Astrocyte of the spinal cord (primary cell): ENCODE measurements at regions not wholly inside any gene's neighbourhood (a gene's known extent, or its start where the extent isn't known, plus 50 kb on each side); places are given as distances from the start of the nearest gene placed in this dataset.

ENCODE experiments used
- DNase-seq: peaks from one replicate; pipeline ENCODE4 v3.0.0; 2011; ENCODE audit warnings: low read depth, low spot score
- H3K4me3 ChIP-seq: 2 replicates; pipeline ENCODE4 v1.5.1; 2011; ENCODE audit warnings: low read depth, mild to moderate bottlenecking, low read length, moderate library complexity
- in situ Hi-C: cut with HindIII; loops from 2 replicates; pipeline ENCODE4 v1.10.0; 2017; ENCODE audit warnings: low sequenced_read_pairs
- TF ChIP-seq, protein P1 (sequence below): IDR thresholded peaks from 2 replicates; pipeline ENCODE4 v1.5.1; 2012; ENCODE audit warnings: low read depth, mild to moderate bottlenecking, low read length, inconsistent platforms

DNA sequence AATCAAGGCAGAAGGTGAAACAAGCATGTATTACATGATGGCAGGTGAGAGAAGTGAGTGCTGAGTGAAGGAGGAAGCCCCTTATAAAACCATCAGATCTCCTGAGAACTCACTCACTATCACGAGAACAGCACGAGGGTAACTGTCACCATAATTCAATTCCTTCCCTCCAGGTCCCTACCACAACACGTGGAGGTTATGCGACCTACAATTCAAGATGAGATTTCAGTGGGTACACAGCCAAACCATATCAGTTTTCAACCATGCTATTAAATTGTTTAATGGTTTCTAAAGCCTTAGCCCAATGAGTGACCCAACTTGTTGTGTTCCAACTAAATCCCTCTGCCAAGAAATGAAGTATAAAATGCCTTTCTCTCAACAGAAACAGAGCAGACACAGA, 519.8 kb downstream of the GBA3 start:
- in situ Hi-C loops = no loop called here
- peak; percentile 3 for DNase-seq
- TF ChIP-seq, protein P1, sequence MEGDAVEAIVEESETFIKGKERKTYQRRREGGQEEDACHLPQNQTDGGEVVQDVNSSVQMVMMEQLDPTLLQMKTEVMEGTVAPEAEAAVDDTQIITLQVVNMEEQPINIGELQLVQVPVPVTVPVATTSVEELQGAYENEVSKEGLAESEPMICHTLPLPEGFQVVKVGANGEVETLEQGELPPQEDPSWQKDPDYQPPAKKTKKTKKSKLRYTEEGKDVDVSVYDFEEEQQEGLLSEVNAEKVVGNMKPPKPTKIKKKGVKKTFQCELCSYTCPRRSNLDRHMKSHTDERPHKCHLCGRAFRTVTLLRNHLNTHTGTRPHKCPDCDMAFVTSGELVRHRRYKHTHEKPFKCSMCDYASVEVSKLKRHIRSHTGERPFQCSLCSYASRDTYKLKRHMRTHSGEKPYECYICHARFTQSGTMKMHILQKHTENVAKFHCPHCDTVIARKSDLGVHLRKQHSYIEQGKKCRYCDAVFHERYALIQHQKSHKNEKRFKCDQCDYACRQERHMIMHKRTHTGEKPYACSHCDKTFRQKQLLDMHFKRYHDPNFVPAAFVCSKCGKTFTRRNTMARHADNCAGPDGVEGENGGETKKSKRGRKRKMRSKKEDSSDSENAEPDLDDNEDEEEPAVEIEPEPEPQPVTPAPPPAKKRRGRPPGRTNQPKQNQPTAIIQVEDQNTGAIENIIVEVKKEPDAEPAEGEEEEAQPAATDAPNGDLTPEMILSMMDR = no peak
- H3K4me3 ChIP-seq = no peak overlapping the region

DNA sequence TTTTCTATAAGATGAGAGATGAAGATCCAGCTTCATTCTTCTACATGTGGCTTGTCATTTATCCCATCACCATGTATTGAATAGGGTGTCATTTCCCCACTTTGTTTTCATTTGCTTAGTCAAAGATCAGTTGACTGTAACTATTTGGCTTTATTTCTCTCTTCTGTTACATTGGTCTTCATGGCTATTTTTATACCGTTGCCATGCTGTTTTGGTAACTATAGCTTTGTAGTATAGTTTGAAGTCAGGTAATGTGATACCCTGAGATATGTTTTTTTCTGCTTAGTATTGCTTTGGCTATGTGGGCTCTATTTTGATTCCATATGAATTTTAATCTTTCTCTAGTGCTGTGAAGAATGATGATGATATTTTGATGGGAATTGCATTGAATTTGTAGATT, 514.3 kb downstream of the GBA3 start:
- no peak overlapping the region for H3K4me3 ChIP-seq
- TF ChIP-seq, protein P1 = no peak
- DNase-seq = no peak
- in situ Hi-C loops = no loop called here

DNA sequence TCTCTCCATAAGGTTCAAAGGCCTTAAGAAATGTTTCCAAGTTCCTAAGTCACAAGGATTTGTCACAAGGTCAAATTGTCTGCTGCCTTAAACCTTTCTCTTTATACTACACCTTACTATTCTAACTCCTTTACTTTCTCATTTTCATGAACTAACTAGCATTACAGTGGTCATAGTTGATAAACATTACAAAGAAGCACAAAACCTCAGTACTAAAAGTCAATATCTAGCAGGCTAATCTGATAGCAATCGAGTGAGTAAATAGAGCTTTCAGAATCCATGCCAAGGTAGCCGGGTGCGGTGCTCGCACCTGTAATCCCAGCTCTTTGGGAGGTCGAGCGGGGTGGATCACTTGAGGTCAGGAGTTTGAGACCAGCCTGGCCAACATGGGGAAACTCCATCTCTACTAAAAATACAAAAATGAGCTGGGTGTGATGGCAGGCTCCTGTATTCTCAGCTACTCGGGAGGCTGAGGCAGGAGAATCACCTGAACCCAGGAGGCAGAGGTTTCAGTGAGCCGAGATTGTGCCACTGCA, 510.0 kb downstream of the GBA3 start:
- DNase-seq = no peak
- H3K4me3 ChIP-seq = no peak overlapping the region
- in situ Hi-C loops = no loop called here

DNA sequence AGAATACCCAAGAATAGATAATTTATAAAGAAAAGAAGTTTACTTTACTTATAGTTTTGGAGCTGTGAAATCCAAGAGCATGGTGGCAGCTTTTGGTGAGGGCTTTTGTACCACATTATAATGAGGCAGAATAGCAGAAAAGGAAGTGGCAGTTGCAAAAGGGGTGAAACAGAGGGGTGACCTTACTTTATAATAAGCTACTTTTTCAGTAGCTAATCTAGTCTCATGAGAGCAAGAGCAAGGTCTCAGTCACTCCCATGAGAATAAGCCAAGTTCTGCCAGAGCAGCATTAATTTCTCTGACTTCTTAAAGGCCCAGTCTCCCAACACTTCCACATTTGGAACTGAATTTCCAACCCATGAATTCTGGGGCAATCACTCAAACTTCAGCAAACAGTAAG, 502.0 kb downstream of the GBA3 start:
- no peak for DNase-seq
- in situ Hi-C loops = no loop called here
- TF ChIP-seq, protein P1 = no peak
- H3K4me3 ChIP-seq = no peak overlapping the region

More for the DNA sequence above, 510.0 kb downstream of the GBA3 start:
- TF ChIP-seq, protein P1 = no peak

DNA sequence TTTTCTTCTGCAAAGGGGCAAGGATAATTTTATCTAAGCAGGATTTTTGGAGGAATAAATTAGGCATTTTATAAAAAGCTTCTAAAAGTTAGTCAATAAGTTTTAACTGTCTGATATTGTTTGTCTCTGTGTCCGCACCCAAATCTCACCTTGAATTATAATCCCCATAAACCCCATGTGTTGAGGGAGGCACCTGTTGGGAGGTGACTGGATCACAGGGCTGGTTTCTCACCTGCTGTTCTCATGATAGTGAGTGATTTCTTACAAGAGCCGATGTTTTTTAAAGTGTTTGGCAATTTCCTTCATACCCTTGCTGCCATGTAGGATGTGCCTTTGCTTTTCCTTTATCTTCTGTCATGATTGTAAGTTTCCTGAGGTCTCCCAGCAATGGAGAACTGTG, 481.4 kb downstream of the GBA3 start:
- TF ChIP-seq, protein P1 = no peak
- in situ Hi-C loops = no loop called here
- DNase-seq = no peak
- H3K4me3 ChIP-seq = no peak overlapping the region

DNA sequence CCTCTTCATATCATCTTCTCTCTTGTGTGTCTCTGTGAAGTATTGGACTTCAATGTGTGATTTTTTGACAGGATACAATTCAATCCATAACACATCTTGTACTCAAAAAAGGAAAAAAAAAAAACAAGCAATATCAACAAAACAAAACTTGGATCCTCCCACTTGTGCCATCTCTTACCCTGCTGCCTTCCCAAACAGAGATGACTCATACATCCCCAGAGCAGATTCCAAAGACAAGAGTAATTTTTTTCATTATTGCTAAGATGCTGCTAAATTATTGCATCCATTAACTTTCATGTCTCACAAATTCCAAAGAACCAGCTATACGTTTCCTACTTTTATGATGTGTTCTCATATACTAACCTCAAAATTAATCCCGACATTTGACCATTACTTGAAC, 479.2 kb downstream of the GBA3 start:
- TF ChIP-seq, protein P1 = no peak
- in situ Hi-C loops = no loop called here
- peak; percentile 4 for DNase-seq
- no peak overlapping the region for H3K4me3 ChIP-seq
